Progenitor cell of endocrine pancreas (in vitro differentiated cells): ENCODE measurements at regions not wholly inside any gene's neighbourhood (a gene's known extent, or its start where the extent isn't known, plus 50 kb on each side); places are given as distances from the start of the nearest gene placed in this dataset.
A peak's percentile ranks its signal among the peaks of the same experiment; 100 is the strongest.

Source experiments
- DNase-seq: peaks from one replicate; pipeline ENCODE4 v3.0.0; 2021; ENCODE audit warnings: low spot score; ENCODE audit not compliant: unreplicated experiment
- H3K27ac Mint-ChIP-seq: 2 replicates; pipeline ENCODE4 v1.8.0; 2021; ENCODE audit warnings: mild to moderate bottlenecking, moderate library complexity, mixed read lengths
- H3K27me3 Mint-ChIP-seq: 2 replicates; pipeline ENCODE4 v1.8.0; 2021; ENCODE audit warnings: mixed read lengths
- H3K36me3 Mint-ChIP-seq: 2 replicates; pipeline ENCODE4 v1.8.0; 2022; ENCODE audit warnings: mixed read lengths; ENCODE audit not compliant: insufficient read depth
- H3K4me1 Mint-ChIP-seq: 2 replicates; pipeline ENCODE4 v1.8.0; 2021; ENCODE audit warnings: low read depth, mixed read lengths
- H3K4me3 Mint-ChIP-seq: 2 replicates; pipeline ENCODE4 v1.8.0; 2021; ENCODE audit warnings: low read depth, mild to moderate bottlenecking, moderate library complexity, mixed read lengths
- H3K9me3 Mint-ChIP-seq: 2 replicates; pipeline ENCODE4 v1.8.0; 2021; ENCODE audit warnings: low read depth, mixed read lengths
- CTCF ChIP-seq: fragments of 200-600 bp; sonication (generic); IDR thresholded peaks from one replicate; pipeline ENCODE4 v1.5.0; 2021; ENCODE audit warnings: antibody characterized with exemption, mild to moderate bottlenecking; ENCODE audit not compliant: unreplicated experiment

GRCh38 chr5:31091501-31091900 lies 102.0 kb upstream of the CDH6 start:
- Mint-ChIP-seq H3K4me3 (no peak overlapping the region), H3K27ac (no peak overlapping the region), H3K9me3 (peaks cover 4% of the 10 kb centered on the region), H3K36me3 (peaks cover 3% of the 10 kb centered on the region), H3K27me3 (peaks cover 3% of the 10 kb centered on the region), H3K4me1 (peaks cover 21% of the 10 kb centered on the region)
- no peak for TF ChIP-seq CTCF
- DNase-seq = no peak

- Mint-ChIP-seq H3K27me3 (peaks cover 3% of the 10 kb centered on the region), H3K4me3 (no peak overlapping the region), H3K9me3 (peaks cover 4% of the 10 kb centered on the region), H3K36me3 (peaks cover 3% of the 10 kb centered on the region), H3K4me1 (peaks cover 12% of the 10 kb centered on the region), H3K27ac (peak overlapping the region; percentile 4)
- TF ChIP-seq CTCF = no peak
- no peak for DNase-seq
Measured at GRCh38 chr5:31090467-31090866, 103.0 kb upstream of the CDH6 start.

GRCh38 chr5:31086839-31087415 lies 106.6 kb upstream of the CDH6 start:
- no peak overlapping the region for H3K4me3 Mint-ChIP-seq
- H3K9me3 Mint-ChIP-seq = no peaks in the 10 kb centered on the region
- no peaks in the 10 kb centered on the region for H3K36me3 Mint-ChIP-seq
- peaks cover 4% of the 10 kb centered on the region for H3K4me1 Mint-ChIP-seq
- H3K27ac Mint-ChIP-seq = no peak overlapping the region
- no peak for DNase-seq
- no peak for TF ChIP-seq CTCF
- H3K27me3 Mint-ChIP-seq = peaks cover 1% of the 10 kb centered on the region

- no peak for TF ChIP-seq CTCF
- peaks cover 4% of the 10 kb centered on the region for H3K4me1 Mint-ChIP-seq
- DNase-seq = no peak
- H3K9me3 Mint-ChIP-seq = no peaks in the 10 kb centered on the region
- H3K4me3 Mint-ChIP-seq = no peak overlapping the region
- H3K36me3 Mint-ChIP-seq = no peaks in the 10 kb centered on the region
- H3K27ac Mint-ChIP-seq = no peak overlapping the region
- H3K27me3 Mint-ChIP-seq = no peaks in the 10 kb centered on the region
Measured at GRCh38 chr5:31084871-31085270, 108.6 kb upstream of the CDH6 start.

- Mint-ChIP-seq H3K4me3 (no peak overlapping the region), H3K36me3 (no peaks in the 10 kb centered on the region), H3K27me3 (no peaks in the 10 kb centered on the region), H3K4me1 (peaks cover 4% of the 10 kb centered on the region), H3K9me3 (no peaks in the 10 kb centered on the region), H3K27ac (no peak overlapping the region)
- no peak for TF ChIP-seq CTCF
- DNase-seq = no peak
Measured at GRCh38 chr5:31083364-31083763, 110.1 kb upstream of the CDH6 start.
